ENCODE measurements at regions not wholly inside any gene's neighbourhood (a gene's known extent, or its start where the extent isn't known, plus 50 kb on each side); places are given as distances from the start of the nearest gene placed in this dataset.

DNA sequence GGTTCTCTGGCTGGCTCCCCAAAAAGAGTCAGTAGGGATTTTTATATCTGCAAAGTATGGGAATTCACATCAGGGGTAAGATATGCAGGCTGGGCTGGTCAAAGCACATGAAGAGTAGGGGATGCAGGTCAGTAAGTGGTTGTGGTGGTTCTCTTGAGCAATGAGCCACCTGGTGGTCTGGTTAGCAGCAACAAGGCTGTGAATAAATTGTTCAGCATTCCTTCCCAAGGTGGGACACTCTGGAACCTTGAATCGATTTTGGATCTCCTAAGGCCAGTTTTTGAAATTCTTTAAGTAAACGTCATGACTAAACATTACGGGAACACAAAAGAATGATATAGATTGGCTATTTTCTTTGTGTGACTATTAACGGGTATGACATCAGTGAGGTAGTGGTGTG lies 563.0 kb upstream of the NEGR1 start:
- no peaks in the 10 kb centered on the region for H4K20me1 ChIP-seq (ENCODE audit: insufficient read depth, low read length)
- no peaks in the 10 kb centered on the region for H3K79me2 ChIP-seq (ENCODE audit: insufficient read depth, low read length)
- no peak overlapping the region for H2AFZ ChIP-seq (ENCODE audit: insufficient read depth, low read depth, low read length, poor library complexity, severe bottlenecking)
- Mint-ChIP-seq H3K27ac (no peak overlapping the region), H3K36me3 (no peaks in the 10 kb centered on the region), H3K4me1 (peaks cover 4% of the 10 kb centered on the region), H3K27me3 (ENCODE audit: low read depth in 3 of 3) (no peaks in the 10 kb centered on the region), H3K4me3 (no peak overlapping the region), H3K9me3 (peaks cover 0 to 3% (median under 1%) of the 10 kb centered on the region in 7 donors)
- H3K4me1 ChIP-seq (ENCODE audit: control insufficient read depth in 1 of 2, insufficient read depth in 2 of 2, low read length in 2 of 2): no peaks in the 10 kb centered on the region
- H3K27ac ChIP-seq (ENCODE audit: low read depth in 1 of 2, low read length in 2 of 2): no peak overlapping the region
- 100% methylated on average over 2 of the region's 4 CpGs for WGBS (ENCODE audit: insufficient coverage)
- no peak for DNase-seq
- H3K9ac ChIP-seq (ENCODE audit: insufficient read depth, low read length, poor library complexity, severe bottlenecking): no peak overlapping the region
- no peak overlapping the region for H3K4me2 ChIP-seq (replicated peaks; ENCODE audit: extremely low read depth, low read length, poor library complexity, severe bottlenecking)
- H3K9me3 ChIP-seq (replicated peaks in 1 of 2; ENCODE audit: control insufficient read depth in 1 of 2, insufficient read depth in 1 of 2, low read length in 2 of 2): no peaks in the 10 kb centered on the region
- no peaks in the 10 kb centered on the region for H3K27me3 ChIP-seq (ENCODE audit: control insufficient read depth in 2 of 2, insufficient read depth in 2 of 2, low read length in 2 of 2)
- intact Hi-C loops (cut with micrococcal nuclease): no loop called here
- no peak overlapping the region for H3K4me3 ChIP-seq (replicated peaks in 1 of 3; ENCODE audit: low read depth in 2 of 3, low read length in 3 of 3)
- H3K36me3 ChIP-seq (replicated peaks in 1 of 2; ENCODE audit: control insufficient read depth in 1 of 2, insufficient read depth in 2 of 2, low read length in 2 of 2): no peaks in the 10 kb centered on the region
- TF ChIP-seq, protein P1, sequence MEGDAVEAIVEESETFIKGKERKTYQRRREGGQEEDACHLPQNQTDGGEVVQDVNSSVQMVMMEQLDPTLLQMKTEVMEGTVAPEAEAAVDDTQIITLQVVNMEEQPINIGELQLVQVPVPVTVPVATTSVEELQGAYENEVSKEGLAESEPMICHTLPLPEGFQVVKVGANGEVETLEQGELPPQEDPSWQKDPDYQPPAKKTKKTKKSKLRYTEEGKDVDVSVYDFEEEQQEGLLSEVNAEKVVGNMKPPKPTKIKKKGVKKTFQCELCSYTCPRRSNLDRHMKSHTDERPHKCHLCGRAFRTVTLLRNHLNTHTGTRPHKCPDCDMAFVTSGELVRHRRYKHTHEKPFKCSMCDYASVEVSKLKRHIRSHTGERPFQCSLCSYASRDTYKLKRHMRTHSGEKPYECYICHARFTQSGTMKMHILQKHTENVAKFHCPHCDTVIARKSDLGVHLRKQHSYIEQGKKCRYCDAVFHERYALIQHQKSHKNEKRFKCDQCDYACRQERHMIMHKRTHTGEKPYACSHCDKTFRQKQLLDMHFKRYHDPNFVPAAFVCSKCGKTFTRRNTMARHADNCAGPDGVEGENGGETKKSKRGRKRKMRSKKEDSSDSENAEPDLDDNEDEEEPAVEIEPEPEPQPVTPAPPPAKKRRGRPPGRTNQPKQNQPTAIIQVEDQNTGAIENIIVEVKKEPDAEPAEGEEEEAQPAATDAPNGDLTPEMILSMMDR (IDR thresholded peaks at IDR 0.05): no peak

DNA sequence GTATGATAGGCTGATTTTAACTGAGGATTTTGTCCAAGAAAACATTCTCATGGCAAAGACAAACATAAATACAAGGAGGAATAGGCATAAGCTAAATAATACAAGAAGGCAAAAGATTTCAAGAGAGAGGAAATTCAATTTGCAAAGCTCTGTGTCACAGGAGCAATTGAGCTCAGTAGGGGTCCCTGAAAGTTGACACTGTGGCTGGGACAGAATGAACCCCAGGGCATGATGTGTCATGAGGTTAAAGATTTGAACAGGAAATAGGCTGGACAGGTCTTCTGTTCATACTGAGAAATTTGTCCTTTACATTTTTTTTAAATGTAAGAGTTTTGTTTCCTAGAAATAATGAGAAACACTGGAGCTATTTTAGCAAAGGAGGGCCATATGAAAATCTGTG lies 555.4 kb upstream of the NEGR1 start:
- no peak overlapping the region for H3K27ac Mint-ChIP-seq
- no peaks in the 10 kb centered on the region for H3K4me1 ChIP-seq (ENCODE audit: control insufficient read depth in 1 of 2, insufficient read depth in 2 of 2, low read length in 2 of 2)
- H3K36me3 ChIP-seq (replicated peaks in 1 of 2; ENCODE audit: control insufficient read depth in 1 of 2, insufficient read depth in 2 of 2, low read length in 2 of 2): no peaks in the 10 kb centered on the region
- H3K4me1 Mint-ChIP-seq: no peaks in the 10 kb centered on the region
- intact Hi-C loops (cut with micrococcal nuclease): no loop called here
- no peak overlapping the region for H3K4me3 Mint-ChIP-seq
- no peak overlapping the region for H3K4me2 ChIP-seq (replicated peaks; ENCODE audit: extremely low read depth, low read length, poor library complexity, severe bottlenecking)
- H4K20me1 ChIP-seq (ENCODE audit: insufficient read depth, low read length): no peaks in the 10 kb centered on the region
- H3K4me3 ChIP-seq (replicated peaks in 1 of 3; ENCODE audit: low read depth in 2 of 3, low read length in 3 of 3): no peak overlapping the region
- H3K9me3 Mint-ChIP-seq: peaks cover 0 to 18% (median 7%) of the 10 kb centered on the region in 7 donors
- H3K9me3 ChIP-seq (replicated peaks in 1 of 2; ENCODE audit: control insufficient read depth in 1 of 2, insufficient read depth in 1 of 2, low read length in 2 of 2): no peaks in the 10 kb centered on the region
- no peak for DNase-seq
- H3K27ac ChIP-seq (ENCODE audit: low read depth in 1 of 2, low read length in 2 of 2): no peak overlapping the region
- TF ChIP-seq, protein P1 (IDR thresholded peaks at IDR 0.05): no peak
- no peaks in the 10 kb centered on the region for H3K27me3 Mint-ChIP-seq (ENCODE audit: low read depth in 3 of 3)
- H3K36me3 Mint-ChIP-seq: no peaks in the 10 kb centered on the region
- no peaks in the 10 kb centered on the region for H3K79me2 ChIP-seq (ENCODE audit: insufficient read depth, low read length)
- H3K27me3 ChIP-seq (ENCODE audit: control insufficient read depth in 2 of 2, insufficient read depth in 2 of 2, low read length in 2 of 2): no peaks in the 10 kb centered on the region
- H3K9ac ChIP-seq (ENCODE audit: insufficient read depth, low read length, poor library complexity, severe bottlenecking): no peak overlapping the region
- H2AFZ ChIP-seq (ENCODE audit: insufficient read depth, low read depth, low read length, poor library complexity, severe bottlenecking): no peak overlapping the region
